ENCODE measurements at regions not wholly inside any gene's neighbourhood (a gene's known extent, or its start where the extent isn't known, plus 50 kb on each side); places are given as distances from the start of the nearest gene placed in this dataset.
A peak's percentile ranks its signal among the peaks of the same experiment; 100 is the strongest.
"Not testable (repeated sequence)": the region's sequence is repeated elsewhere in the genome, so short reads cannot be mapped to it uniquely, and the experiment has no call there.

DNA sequence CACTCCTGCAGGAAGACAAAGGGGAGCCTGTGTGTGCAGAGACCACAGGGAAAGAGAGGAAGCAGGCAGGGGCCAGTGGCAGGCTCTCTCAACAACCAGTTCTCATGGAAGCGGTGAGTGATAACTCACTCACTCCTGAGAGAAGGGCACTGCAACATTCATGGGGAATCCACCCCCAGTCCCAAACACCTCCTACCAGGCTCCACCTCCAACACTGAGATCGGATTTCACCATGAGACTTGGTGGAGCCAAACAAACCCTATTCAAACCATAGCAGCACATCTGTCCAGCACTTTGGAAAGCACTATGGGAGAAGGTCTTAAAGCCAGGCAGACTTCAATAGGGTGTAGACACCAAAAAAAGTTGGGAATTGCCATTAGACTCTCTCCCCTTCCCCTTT, 345.7 kb upstream of the SPRED2 start:
- in situ Hi-C loops (cut with HindIII; ENCODE audit: low pct_unique_long_range_greater_than_20kb, low sequenced_read_pairs) = no loop called here
- DNase-seq (ENCODE audit: low read depth) = no peak

DNA sequence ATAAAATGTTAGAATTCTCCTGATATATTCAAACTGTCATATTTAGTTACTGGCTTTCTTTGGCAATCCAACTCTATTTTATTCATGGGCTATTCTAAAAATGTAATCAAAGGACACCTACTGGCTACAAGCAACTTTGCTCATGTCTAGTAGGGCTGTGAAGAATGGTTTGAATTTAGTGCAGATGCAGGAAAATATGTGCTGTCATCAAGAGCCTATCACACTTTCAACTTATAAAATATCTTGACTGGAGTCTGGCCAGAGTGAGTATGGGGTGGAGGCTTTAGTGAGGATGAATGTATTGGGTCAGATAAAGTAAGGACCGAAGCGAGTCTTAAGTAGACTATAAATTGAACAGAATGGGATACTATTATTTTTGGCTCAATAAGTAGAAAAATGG, 343.4 kb upstream of the SPRED2 start:
- in situ Hi-C loops (cut with HindIII; ENCODE audit: low pct_unique_long_range_greater_than_20kb, low sequenced_read_pairs) = no loop called here
- no peak for DNase-seq (ENCODE audit: low read depth)

DNA sequence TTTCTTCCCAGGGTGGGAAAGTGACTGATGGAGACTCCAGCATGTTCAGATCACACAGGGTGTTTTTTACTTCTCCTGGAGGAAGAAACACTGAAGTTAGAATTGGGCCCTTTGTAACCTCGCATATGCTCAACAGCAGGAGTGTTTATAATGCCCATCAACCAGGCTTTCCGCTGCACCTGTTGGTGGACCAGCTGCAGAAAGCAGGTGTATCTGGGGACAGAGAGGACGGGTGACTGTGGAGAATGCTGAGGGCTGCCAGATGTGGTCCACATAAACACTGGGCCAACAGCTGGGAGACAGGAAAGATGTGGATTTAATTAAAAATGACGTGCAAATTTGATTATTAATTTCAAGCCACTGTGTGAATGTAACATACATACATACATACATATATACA, 335.5 kb upstream of the SPRED2 start:
- in situ Hi-C loops (cut with HindIII; ENCODE audit: low pct_unique_long_range_greater_than_20kb, low sequenced_read_pairs) = no loop called here
- DNase-seq (ENCODE audit: low read depth) = no peak

DNA sequence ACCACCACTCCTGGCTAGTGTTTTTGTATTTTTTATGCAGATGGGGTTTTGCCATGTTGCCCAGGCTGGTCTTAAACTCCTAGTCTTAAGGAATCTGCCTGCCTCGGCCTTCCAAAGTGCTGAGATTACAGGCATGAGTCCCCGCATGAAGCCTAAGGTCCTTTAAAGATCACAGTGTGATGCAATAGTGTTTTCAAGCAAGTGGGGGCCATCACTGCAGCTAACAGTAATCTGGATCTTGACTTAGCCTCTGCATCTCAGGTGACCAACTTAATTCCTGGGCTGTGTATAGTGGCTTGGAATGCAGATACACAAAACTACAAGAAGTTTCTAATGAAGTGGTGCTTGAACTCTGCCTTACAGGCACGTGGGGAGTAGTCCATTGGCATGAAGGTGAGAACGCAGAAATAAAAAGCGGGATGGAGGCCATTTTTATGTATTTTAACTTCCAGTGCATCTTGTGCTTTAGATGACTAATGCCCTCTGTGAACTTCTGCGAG, 334.4 kb upstream of the SPRED2 start:
- DNase-seq (ENCODE audit: low read depth) = no peak
- in situ Hi-C loops (cut with HindIII; ENCODE audit: low pct_unique_long_range_greater_than_20kb, low sequenced_read_pairs) = no loop called here

DNA sequence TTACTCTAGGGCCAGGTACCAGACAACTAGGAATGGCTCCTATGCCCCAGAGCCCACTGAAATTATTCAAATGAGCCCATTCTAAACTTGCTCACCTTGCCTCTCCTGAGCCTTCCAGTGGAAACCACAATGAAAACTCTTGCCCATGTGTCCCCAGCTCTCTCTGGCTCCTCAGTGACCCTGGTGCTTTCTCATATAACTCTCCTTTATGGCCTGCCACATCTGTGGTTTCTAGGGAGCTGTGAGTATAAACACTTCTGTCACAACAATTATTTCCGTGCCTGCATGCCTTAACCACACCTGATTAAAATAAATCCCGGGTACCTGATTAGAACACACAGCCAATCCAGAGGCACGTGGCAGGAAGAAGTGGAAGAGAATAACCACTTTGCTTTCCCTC, 333.0 kb upstream of the SPRED2 start:
- in situ Hi-C loops (cut with HindIII; ENCODE audit: low pct_unique_long_range_greater_than_20kb, low sequenced_read_pairs) = no loop called here
- no peak for DNase-seq (ENCODE audit: low read depth)

DNA sequence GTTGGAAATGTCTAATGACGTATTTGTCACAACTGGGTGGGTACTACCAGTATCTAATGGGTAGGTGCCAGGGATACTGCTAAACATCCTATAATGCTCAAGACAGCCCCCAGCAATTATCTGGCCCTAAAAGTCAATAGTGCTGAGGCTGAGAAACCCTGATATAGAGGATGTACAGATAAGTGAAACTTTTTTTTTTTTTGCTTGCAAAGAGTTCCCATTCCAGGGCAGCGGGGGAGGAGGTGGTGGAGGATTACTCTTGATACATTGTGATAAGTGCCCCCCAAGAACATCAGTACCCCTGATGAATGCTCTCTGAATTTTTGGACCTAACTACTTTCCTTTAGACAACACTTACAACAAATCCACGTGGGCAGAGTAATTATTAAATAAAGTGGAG, 329.7 kb upstream of the SPRED2 start:
- no peak for DNase-seq (ENCODE audit: low read depth)
- in situ Hi-C loops (cut with HindIII; ENCODE audit: low pct_unique_long_range_greater_than_20kb, low sequenced_read_pairs) = no loop called here

DNA sequence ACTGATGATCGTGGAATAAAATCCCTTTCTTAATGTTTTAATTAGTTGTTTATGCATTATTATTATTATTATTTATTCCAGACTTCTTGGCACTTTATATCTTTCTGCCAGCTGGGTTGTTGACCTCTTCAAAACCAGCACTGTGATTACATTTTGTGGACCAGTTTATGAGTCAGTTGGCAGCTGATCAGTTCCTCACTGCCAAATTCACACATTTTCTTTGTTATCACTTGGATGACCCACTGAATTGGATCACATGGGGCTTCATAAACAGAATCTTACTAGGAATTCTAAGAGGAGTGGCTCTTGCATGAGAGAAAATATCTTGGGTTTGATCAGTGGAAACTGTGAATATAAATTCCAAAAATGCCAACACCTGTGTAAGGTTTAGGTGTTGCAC, 321.8 kb upstream of the SPRED2 start:
- in situ Hi-C loops (cut with HindIII; ENCODE audit: low pct_unique_long_range_greater_than_20kb, low sequenced_read_pairs) = no loop called here
- peak; percentile 44 for DNase-seq (ENCODE audit: low read depth)

DNA sequence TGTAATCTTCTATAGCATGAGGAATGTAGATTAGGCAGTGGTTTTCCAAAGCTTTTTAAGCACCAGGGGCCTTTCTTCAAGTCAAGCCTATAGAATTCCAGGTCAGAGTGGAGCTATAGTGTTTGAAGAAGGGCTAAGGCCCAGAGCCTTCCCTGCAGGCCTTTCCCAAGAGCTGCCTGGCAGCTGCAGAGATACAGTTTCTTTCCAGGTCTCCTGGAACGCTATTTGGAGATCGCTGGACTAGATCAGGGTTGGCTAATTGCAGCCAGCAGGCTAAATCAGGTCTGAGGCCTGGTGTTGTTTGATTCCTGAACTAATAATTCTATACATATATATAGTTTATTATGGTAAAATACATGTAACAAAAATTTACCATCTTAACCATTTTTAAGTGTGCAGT, 319.0 kb upstream of the SPRED2 start:
- in situ Hi-C loops (cut with HindIII; ENCODE audit: low pct_unique_long_range_greater_than_20kb, low sequenced_read_pairs) = no loop called here
- no peak for DNase-seq (ENCODE audit: low read depth)

DNA sequence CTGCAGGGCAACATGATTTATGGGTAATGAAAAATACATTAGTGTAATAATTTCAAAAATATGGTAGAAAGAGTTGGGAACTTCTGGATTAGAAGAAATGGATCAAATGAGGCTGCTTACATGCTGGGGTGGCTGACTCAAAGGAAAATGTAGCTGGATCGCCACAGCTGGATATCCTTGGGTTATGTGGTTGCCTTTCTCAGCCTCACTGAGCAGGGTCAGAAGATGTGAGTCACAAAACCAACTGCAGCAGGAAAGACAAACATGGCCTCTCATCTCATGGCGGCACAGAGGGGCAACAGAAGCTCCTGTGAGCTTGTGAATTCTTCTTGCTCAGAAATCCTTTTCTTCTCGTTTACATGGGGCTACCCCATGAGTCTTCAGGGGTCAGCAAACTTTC, 317.1 kb upstream of the SPRED2 start:
- peak; percentile 70 for DNase-seq (ENCODE audit: low read depth)
- in situ Hi-C loops (cut with HindIII; ENCODE audit: low pct_unique_long_range_greater_than_20kb, low sequenced_read_pairs) = no loop called here

DNA sequence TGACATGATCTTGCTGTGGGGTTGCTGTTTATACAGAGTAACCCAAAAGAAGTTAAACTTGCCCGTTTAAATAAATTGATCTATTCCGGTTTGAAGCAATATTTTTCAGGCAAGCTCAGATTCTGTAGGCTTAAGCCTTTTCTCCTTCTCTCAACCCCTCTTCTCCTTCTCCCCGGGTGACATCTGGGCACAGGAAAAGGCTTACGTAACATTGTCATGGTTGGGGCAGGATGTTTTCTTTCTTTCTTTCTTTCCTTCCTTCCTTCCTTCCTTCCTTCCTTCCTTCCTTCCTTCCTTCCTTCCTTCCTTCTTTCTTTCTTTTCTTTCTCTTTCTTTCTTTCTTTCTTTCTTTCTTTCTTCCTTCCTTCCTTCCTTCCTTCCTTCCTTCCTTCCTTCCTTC, 315.5 kb upstream of the SPRED2 start:
- DNase-seq (ENCODE audit: low read depth); in situ Hi-C loops (cut with HindIII; ENCODE audit: low pct_unique_long_range_greater_than_20kb, low sequenced_read_pairs): not testable (repeated sequence)

DNA sequence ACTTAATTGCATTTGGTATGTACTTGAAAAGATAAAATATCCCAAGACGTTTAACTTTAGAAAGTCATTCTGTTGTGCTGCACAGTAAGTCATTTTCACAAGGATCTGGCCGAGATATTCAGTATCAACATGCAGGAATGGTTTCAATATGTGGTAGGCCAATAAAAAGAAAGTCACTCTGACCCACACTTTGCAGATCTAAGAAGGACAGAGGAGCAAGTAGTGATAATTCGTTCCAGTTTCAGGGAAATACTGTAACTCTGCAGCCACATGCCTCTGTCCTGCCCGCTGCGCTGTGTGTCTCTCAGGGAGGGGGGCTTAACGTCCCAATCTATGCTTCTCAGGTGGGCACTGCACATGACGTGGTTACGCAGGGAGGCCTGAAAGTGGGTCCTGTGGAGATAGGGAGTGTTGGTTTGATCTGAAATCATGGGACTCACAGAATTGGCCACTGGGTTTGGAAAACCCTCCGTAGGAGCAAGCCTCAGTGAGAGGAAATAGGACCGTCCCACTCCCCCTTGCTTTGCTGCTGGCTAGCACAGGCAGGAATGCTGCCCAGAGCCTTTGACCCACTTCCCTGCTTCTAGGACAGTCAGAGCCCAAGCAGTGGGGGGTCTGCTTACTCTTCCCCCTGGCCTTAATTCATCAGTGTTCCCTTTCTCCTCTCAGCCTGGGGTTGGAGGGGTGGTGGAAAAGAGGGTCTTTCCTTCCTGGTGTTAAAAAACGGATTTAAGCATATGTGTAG, 314.7 kb upstream of the SPRED2 start:
- in situ Hi-C loops (cut with HindIII; ENCODE audit: low pct_unique_long_range_greater_than_20kb, low sequenced_read_pairs) = no loop called here
- no peak for DNase-seq (ENCODE audit: low read depth)

DNA sequence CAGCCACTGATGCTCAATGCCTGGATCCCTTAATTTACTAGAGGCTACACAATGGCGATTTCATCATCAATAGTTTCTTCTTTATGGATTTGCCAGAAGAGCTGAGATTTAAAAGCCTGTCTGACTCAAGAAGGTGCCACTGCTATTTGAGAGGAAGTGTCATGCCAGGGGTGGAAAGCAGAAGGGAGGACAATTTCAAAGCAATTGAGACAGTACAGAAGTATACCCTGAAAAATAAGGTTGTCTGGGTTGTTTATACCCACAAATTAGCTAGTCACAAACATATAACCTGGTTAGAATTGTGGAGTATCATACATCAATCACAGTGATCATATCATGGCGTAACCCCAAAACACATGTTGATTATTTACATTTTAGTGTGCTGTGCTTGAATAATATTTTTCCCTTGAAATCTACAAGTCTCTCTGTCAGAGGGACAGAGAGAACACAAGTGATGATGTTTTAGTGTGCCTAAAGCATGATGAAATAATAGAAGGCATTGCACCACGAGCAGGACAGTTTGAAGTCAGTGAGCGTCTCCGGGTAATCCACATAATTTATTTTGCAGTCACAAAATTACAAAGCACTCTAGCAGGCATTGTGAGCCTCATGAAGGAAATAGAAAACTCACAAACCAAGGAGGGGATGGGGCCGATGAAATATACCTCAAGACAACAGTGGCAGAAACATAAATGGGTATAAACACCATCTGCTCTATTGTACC, 312.2 kb upstream of the SPRED2 start:
- no peak for DNase-seq (ENCODE audit: low read depth)

DNA sequence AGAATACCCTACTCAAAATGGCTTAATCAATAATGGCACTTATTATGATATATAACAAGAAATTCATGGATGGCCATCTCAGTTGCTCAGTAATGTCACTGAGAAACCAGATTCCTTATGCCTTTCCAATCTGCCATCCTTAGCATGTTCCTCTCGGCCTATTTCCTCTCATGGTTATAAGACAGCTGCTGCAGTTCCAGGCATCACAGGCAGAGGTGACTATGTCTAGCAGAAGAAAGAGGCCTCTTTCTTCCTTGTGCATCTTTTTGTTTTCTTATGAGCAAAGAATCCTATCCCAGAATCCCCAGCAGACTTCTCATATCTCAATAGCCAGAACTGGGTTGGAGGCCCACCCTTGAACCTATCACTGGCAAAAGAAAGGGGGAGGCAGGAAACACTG, 310.6 kb upstream of the SPRED2 start:
- in situ Hi-C loops (cut with HindIII; ENCODE audit: low pct_unique_long_range_greater_than_20kb, low sequenced_read_pairs) = no loop called here
- DNase-seq (ENCODE audit: low read depth) = no peak

More for the DNA sequence above, 312.2 kb upstream of the SPRED2 start:
- in situ Hi-C loops (cut with HindIII; ENCODE audit: low pct_unique_long_range_greater_than_20kb, low sequenced_read_pairs) = no loop called here

DNA sequence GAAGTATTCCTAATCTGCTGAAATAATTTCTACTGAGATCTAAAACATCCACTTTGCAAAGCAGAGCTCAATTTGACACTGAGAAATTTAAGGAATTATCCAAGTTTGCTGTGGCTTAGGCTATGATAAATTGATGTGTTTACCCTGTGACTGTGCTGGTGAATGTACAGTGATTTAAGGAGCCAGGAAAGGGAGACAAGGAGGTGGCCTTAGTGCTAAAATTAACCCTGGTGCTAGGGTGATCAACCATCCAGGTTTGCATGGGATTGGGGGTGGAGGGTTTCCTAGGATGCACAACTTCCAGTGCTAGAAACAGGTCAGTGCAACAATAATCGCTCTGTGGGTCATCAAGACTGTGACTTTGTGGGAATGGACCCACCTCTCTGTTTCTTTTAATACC, 307.5 kb upstream of the SPRED2 start:
- in situ Hi-C loops (cut with HindIII; ENCODE audit: low pct_unique_long_range_greater_than_20kb, low sequenced_read_pairs) = no loop called here
- no peak for DNase-seq (ENCODE audit: low read depth)

DNA sequence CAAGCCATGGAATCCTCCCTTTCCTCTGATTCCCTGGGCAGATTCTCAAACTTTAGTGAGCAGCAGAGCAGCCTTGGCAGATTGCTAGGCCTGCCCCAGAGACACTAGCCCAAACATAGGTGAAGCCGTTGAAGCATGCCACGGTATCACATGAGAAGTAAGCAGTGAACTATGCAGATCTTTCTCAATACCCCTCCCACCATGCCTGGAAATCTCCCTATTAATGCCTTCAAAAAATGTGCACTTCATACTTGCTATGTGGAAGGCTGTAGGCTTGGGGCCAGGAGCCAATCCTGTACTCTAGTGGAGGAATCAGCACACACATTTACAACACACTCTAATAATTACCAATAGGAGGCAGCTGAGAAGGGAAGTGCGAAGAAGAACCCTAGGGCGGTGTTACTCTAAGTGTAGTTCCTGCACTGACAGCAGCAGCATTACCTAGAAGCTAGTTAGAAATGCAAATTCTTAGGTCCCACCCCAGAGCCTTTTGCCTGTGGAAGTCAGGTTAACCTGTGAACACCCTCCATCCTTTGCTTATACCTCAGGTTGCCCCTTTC, 305.1 kb upstream of the SPRED2 start:
- no peak for DNase-seq (ENCODE audit: low read depth)
- in situ Hi-C loops (cut with HindIII; ENCODE audit: low pct_unique_long_range_greater_than_20kb, low sequenced_read_pairs) = no loop called here

DNA sequence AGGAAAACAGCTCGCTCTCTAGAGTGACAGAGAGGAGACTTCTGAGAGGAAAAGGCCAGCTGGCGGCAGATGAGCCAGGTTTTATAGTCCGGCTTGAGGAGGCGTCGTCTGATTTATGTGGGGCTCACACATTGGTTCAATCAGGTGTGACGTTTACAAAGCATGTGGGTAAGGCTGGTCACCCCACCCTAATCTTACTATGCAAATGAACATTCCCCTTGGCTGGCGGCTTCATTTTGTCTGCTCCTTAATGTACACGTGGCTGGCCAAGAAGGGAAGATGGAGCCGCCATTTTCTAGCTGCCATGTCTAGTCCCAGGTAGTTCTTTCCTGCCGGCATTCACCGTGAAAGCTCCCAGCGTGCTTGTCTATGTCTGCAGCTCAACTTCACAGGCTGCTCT, 299.1 kb upstream of the SPRED2 start:
- in situ Hi-C loops (cut with HindIII; ENCODE audit: low pct_unique_long_range_greater_than_20kb, low sequenced_read_pairs) = no loop called here

DNA sequence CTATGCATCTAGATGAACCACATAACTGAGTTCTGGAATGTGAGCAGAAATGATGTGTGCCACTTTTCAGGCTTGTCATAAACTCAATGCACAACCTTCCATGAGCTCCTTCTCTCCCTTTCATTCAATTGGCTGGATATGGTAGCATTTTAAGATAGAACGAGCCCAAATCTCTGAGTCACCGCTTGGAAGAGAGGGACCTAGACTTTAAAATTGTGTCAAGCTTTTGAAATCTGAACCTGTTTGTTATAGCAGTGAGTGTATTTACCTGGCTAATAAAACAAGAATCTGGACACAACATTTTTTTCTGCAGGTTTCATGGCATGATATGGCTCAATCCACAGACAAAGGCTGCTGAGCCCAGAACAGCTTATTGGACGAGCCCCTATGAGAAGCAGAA, 297.8 kb upstream of the SPRED2 start:
- in situ Hi-C loops (cut with HindIII; ENCODE audit: low pct_unique_long_range_greater_than_20kb, low sequenced_read_pairs) = no loop called here
- no peak for DNase-seq (ENCODE audit: low read depth)

More for the DNA sequence above, 299.1 kb upstream of the SPRED2 start:
- DNase-seq (ENCODE audit: low read depth) = no peak

DNA sequence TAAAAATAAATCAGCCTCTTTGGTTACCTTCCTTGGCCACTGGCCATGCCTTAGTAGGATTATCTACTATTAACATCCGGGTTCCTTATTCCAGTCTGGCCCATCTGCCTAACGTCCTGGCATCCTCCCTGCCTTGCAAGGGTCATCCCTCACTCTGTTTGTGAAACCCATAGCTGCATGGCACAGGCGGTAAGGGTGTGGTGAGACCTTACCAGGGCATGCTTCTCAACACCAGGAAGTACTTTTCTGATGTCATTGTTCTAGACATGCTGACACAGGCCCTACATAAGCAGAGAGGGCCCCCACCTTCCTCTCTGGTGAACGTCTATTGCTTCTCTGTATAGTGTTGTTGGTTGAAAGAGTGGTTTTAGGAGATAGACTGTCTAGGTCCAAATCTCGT, 296.8 kb upstream of the SPRED2 start:
- in situ Hi-C loops (cut with HindIII; ENCODE audit: low pct_unique_long_range_greater_than_20kb, low sequenced_read_pairs) = no loop called here
- no peak for DNase-seq (ENCODE audit: low read depth)

DNA sequence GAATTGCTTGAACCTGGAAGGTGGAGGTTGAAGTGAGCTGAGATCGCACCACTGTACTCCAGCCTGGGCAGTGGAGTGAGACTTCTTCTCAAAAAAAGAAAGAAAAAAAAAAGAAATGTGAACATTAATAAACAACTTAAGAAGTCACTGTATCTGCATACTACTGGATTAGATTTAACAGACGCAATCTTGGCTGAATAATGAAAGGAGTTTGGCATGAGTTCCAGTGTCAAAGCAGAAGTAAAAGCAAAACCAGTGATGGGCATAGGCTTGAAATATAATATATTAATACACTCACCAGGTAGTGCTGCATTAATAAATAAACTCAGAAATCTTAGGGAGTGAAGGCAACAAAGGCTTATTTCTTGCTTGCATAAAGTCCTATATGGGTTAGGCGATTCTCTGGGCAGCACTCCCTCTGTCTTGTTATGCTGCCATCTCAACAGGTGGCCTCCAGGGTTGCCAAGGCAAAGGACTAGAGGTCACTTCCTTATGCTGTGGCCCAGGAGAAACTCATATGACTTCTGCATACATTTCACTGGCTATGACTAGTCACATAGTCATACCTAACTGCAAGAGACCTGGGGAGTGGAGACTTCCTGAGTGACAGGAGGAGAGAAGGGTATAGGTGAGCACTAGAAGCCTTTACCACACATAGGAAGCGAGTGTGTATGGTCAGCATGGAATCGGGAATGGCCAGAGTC, 296.2 kb upstream of the SPRED2 start:
- DNase-seq (ENCODE audit: low read depth) = peak; percentile 40

More for the DNA sequence above, 296.2 kb upstream of the SPRED2 start:
- in situ Hi-C loops (cut with HindIII; ENCODE audit: low pct_unique_long_range_greater_than_20kb, low sequenced_read_pairs) = no loop called here

All from Caki2 (cell line).